Hepatocyte (in vitro differentiated cells): ENCODE measurements at regions not wholly inside any gene's neighbourhood (a gene's known extent, or its start where the extent isn't known, plus 50 kb on each side); places are given as distances from the start of the nearest gene placed in this dataset.

Experiments
- DNase-seq: peaks from one replicate; pipeline ENCODE4 v3.0.0-alpha.2; 2016; ENCODE audit warnings: low spot score
- H2AFZ ChIP-seq: fragments of 200-600 bp; sonication (generic); 2 replicates; pipeline ENCODE4 v1.6.0; 2016; ENCODE audit warnings: antibody characterized with exemption, mild to moderate bottlenecking
- H3K27ac ChIP-seq: fragments of 200-600 bp; sonication (generic); 2 replicates; pipeline ENCODE4 v1.5.1; 2016; ENCODE audit warnings: mild to moderate bottlenecking
- H3K27me3 ChIP-seq: fragments of 200-600 bp; sonication (generic); 2 replicates; pipeline ENCODE4 v1.6.1; 2016
- H3K36me3 ChIP-seq: fragments of 200-600 bp; sonication (generic); replicated peaks from 2 replicates; pipeline ENCODE4 v1.5.1; 2016; ENCODE audit warnings: low read depth; ENCODE audit not compliant: insufficient read depth
- H3K4me1 ChIP-seq: fragments of 200-600 bp; sonication (generic); 2 replicates; pipeline ENCODE4 v1.5.1; 2016; ENCODE audit warnings: mild to moderate bottlenecking, moderate library complexity; ENCODE audit not compliant: insufficient read depth
- H3K4me2 ChIP-seq: fragments of 200-600 bp; sonication (generic); 2 replicates; pipeline ENCODE4 v1.6.0; 2016
- H3K4me3 ChIP-seq: fragments of 200-600 bp; sonication (generic); 2 replicates; pipeline ENCODE4 v1.5.1; 2016; ENCODE audit warnings: mild to moderate bottlenecking
- H3K79me2 ChIP-seq: fragments of 200-600 bp; sonication (generic); 2 replicates; pipeline ENCODE4 v1.6.0; 2017; ENCODE audit warnings: mild to moderate bottlenecking
- H3K9me2 ChIP-seq: fragments of 200-600 bp; sonication (generic); replicated peaks from 2 replicates; pipeline ENCODE4 v1.6.0; 2017; ENCODE audit warnings: mild to moderate bottlenecking; ENCODE audit not compliant: insufficient read depth
- H3K9me3 ChIP-seq: fragments of 200-600 bp; sonication (generic); 2 replicates; pipeline ENCODE4 v1.5.1; 2016; ENCODE audit warnings: low read depth, mild to moderate bottlenecking
- H4K20me1 ChIP-seq: fragments of 200-600 bp; sonication (generic); 2 replicates; pipeline ENCODE4 v1.6.0; 2016; ENCODE audit warnings: mild to moderate bottlenecking; ENCODE audit not compliant: insufficient read depth, poor library complexity, severe bottlenecking
- EZH2 ChIP-seq: fragments of 200-600 bp; sonication (generic); IDR thresholded peaks from 2 replicates; pipeline ENCODE4 v1.6.1; 2016; ENCODE audit warnings: antibody characterized with exemption, mild to moderate bottlenecking, borderline replicate concordance
- EZH2phosphoT487 ChIP-seq: fragments of 200-600 bp; sonication (generic); IDR thresholded peaks from one replicate; pipeline ENCODE4 v1.6.1; 2018; ENCODE audit warnings: antibody characterized with exemption, mild to moderate bottlenecking, low read depth, moderate library complexity; ENCODE audit not compliant: unreplicated experiment, severe bottlenecking
- WGBS: methylation state at CpG from one replicate; pipeline ENCODE4 v1.1.6; 2016; ENCODE audit warnings: low lambda C conversion rate; ENCODE audit errors: missing lambda C conversion rate; 5-methylcytosine and 5-hydroxymethylcytosine counted together
- TF ChIP-seq, protein P1 (sequence below): fragments of 200-600 bp; sonication (generic); IDR thresholded peaks from 2 replicates; pipeline ENCODE4 v1.5.1; 2016; ENCODE audit warnings: antibody characterized with exemption, mild to moderate bottlenecking; ENCODE audit not compliant: poor library complexity

DNA sequence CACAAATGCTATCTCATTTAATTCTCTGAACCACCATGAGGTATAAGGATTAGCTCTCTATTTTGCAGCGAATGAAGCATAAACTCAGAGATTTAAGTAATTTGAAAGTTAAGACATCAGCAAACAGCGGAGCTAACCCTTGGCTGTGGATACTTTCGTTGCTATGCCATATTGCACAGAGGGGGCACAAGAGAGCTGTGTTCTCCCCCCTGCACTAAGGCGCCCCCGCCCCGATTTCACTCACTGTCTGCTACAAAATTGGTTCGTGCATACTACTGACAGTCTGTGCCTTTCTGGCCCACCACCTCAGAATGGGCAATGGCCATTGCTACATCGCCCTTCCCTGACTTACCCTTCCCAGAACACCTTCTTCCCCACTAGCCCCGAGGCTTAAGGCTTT, 105.7 kb upstream of the OBI1 start:
- Histone ChIP-seq H3K27ac (no peak overlapping the region), H3K27me3 (no peaks in the 10 kb centered on the region), H3K4me3 (no peak overlapping the region), H3K4me2 (no peak overlapping the region), H4K20me1 (no peaks in the 10 kb centered on the region), H3K9me3 (no peaks in the 10 kb centered on the region), H3K79me2 (no peaks in the 10 kb centered on the region), H3K4me1 (no peaks in the 10 kb centered on the region), H3K9me2 (no peaks in the 10 kb centered on the region), H2AFZ (no peak overlapping the region), H3K36me3 (no peaks in the 10 kb centered on the region)
- 62% methylated on average over 9 of the region's 9 CpGs for WGBS
- no peak for DNase-seq
- TF ChIP-seq EZH2phosphoT487 (no peak), EZH2 (no peak)
- TF ChIP-seq, protein P1, sequence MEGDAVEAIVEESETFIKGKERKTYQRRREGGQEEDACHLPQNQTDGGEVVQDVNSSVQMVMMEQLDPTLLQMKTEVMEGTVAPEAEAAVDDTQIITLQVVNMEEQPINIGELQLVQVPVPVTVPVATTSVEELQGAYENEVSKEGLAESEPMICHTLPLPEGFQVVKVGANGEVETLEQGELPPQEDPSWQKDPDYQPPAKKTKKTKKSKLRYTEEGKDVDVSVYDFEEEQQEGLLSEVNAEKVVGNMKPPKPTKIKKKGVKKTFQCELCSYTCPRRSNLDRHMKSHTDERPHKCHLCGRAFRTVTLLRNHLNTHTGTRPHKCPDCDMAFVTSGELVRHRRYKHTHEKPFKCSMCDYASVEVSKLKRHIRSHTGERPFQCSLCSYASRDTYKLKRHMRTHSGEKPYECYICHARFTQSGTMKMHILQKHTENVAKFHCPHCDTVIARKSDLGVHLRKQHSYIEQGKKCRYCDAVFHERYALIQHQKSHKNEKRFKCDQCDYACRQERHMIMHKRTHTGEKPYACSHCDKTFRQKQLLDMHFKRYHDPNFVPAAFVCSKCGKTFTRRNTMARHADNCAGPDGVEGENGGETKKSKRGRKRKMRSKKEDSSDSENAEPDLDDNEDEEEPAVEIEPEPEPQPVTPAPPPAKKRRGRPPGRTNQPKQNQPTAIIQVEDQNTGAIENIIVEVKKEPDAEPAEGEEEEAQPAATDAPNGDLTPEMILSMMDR = no peak

DNA sequence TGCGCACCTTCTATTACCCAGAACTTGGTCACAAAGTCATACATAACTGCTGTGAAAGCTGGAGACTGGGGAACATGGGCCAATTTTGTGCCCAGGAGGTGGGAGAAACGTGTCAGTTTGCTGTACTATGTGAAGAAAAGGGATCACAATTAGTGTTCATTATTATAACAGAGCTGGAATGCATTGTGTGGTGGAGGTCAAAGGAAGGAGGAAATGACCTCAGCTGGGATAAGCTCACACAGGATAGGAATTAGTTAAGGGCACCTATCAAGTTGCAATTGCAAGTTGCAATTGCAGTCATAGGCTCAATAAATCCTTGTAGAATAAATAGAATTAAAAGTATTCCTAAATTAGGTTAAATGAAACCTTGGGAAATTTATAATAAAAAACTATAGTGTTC, 103.9 kb upstream of the OBI1 start:
- H3K36me3 ChIP-seq = no peaks in the 10 kb centered on the region
- no peaks in the 10 kb centered on the region for H4K20me1 ChIP-seq
- no peaks in the 10 kb centered on the region for H3K9me3 ChIP-seq
- H3K27me3 ChIP-seq = no peaks in the 10 kb centered on the region
- H3K27ac ChIP-seq = no peak overlapping the region
- WGBS = 74% methylated on average over 2 of the region's 2 CpGs
- no peak for DNase-seq
- no peak overlapping the region for H2AFZ ChIP-seq
- H3K79me2 ChIP-seq = no peaks in the 10 kb centered on the region
- no peaks in the 10 kb centered on the region for H3K4me1 ChIP-seq
- H3K4me2 ChIP-seq = no peak overlapping the region
- TF ChIP-seq EZH2phosphoT487 (no peak), EZH2 (no peak)
- TF ChIP-seq, protein P1 = no peak
- H3K4me3 ChIP-seq = no peak overlapping the region
- no peaks in the 10 kb centered on the region for H3K9me2 ChIP-seq

DNA sequence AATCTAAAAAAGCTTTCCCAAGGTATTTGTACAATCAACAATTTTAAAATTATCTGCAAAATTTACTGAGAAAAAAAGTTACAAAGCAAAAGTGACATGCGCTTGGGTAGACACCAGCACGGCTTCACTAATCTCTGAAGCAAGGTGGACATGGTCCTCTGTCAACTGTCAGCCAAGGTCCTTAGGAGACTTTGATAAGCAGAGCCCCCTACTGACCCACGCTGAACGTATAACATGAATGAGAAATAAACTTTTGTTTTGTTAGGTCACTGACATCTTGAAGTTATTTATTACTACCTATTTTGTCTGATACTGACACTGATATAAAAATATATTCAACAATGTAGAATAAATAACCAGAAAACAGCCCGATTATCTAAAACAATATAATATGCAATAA, 100.7 kb upstream of the OBI1 start:
- TF ChIP-seq, protein P1 = no peak
- no peak for TF ChIP-seq EZH2
- no peak for TF ChIP-seq EZH2phosphoT487
- no peaks in the 10 kb centered on the region for H3K4me1 ChIP-seq
- no peaks in the 10 kb centered on the region for H3K27me3 ChIP-seq
- no peaks in the 10 kb centered on the region for H3K9me2 ChIP-seq
- H3K36me3 ChIP-seq = no peaks in the 10 kb centered on the region
- no peak overlapping the region for H3K4me3 ChIP-seq
- DNase-seq = no peak
- H3K79me2 ChIP-seq = no peaks in the 10 kb centered on the region
- H4K20me1 ChIP-seq = no peaks in the 10 kb centered on the region
- H3K9me3 ChIP-seq = no peaks in the 10 kb centered on the region
- no peak overlapping the region for H2AFZ ChIP-seq
- WGBS = 81% methylated on average over 5 of the region's 5 CpGs
- no peak overlapping the region for H3K4me2 ChIP-seq
- no peak overlapping the region for H3K27ac ChIP-seq

DNA sequence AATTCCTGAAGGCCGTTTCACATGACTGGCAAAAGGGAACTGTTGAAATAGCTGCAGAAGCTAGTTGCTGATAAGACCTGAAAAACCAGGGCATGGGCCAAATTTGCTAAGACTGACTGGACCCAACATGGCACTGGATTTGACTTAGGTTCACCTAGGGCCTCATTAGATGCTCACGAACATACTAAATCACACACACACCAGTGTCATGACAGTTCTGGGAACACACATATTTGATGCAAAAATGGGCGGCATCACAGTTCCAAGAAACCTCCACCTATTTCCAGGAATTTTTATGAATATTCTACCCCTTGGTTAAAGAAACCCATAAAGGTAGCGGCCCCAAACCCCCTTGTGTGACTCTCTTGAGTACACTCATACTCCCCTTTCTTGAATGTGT, 99.6 kb upstream of the OBI1 start:
- Histone ChIP-seq H3K27me3 (no peaks in the 10 kb centered on the region), H3K4me3 (no peak overlapping the region), H2AFZ (no peak overlapping the region), H4K20me1 (no peaks in the 10 kb centered on the region), H3K36me3 (no peaks in the 10 kb centered on the region), H3K27ac (no peak overlapping the region), H3K79me2 (no peaks in the 10 kb centered on the region), H3K9me3 (no peaks in the 10 kb centered on the region), H3K4me2 (no peak overlapping the region), H3K4me1 (no peaks in the 10 kb centered on the region), H3K9me2 (no peaks in the 10 kb centered on the region)
- no peak for TF ChIP-seq EZH2
- no peak for TF ChIP-seq EZH2phosphoT487
- no peak for DNase-seq
- WGBS = 61% methylated on average over 4 of the region's 4 CpGs
